K562 (cell line): ENCODE measurements at regions not wholly inside any gene's neighbourhood (a gene's known extent, or its start where the extent isn't known, plus 50 kb on each side); places are given as distances from the start of the nearest gene placed in this dataset.

Experiments
- ATAC-seq: fragments of 200-7000 bp; cut with Tn5 transposase; 3 replicates; pipeline ENCODE4 v1.9.1; 2020; ENCODE audit warnings: moderate library complexity
- BruUV-seq: library from RNA; stranded (reverse); fragments of 400-500 nt; replicated peaks from 2 replicates; lab custom pipeline; 2021; lab: Mats Ljungman, UMichigan
- CTCF ChIA-PET: fragments of 300-600 bp; formaldehyde crosslinking; extraction: SDS; loops from one replicate; lab custom pipeline; 2021; ENCODE audit warnings: low intra/inter-chr PET ratio; lab: Yijun Ruan, JAX
- POLR2A ChIA-PET: fragments of 300-600, 350-650 bp; sonication (Branson Sonifier 250); formaldehyde crosslinking; extraction: SDS; loops from one replicate; lab custom pipeline; 2021; ENCODE audit warnings: antibody characterized with exemption, inconsistent platforms; lab: Yijun Ruan, JAX
- DNase-seq, 4 experiments: peaks; one replicate each; pipeline versions ENCODE4 v3.0.0 to v3.0.0-alpha.2; 2011 to 2018; ENCODE audit warnings: low spot score in 3 of 4, mixed read lengths in 3 of 4; ENCODE audit errors: extremely low read depth in 1 of 4
- FAIRE-seq: peaks from 2 replicates; lab custom pipeline; 2011; peaks lifted over from hg19 to GRCh38; lab: Jason Lieb, UNC
- H2AFZ ChIP-seq: 2 replicates; pipeline ENCODE4 v1.6.0; 2011; ENCODE audit warnings: low read depth, low read length, control low read depth, inconsistent platforms
- H3K27ac ChIP-seq: fragments of 200-600 bp; 3 replicates; pipeline ENCODE4 v1.8.0; 2011; ENCODE audit warnings: low read depth, mild to moderate bottlenecking, control low read depth, inconsistent platforms, low read length, moderate library complexity, mixed read lengths; ENCODE audit errors: extremely low read depth
- H3K27me3 ChIP-seq, 2 experiments: fragments of 300-600 bp in 1 of 2; 2 replicates in 1 of 2; 3 replicates in 1 of 2; pipeline versions ENCODE4 v1.6.0 to v1.8.0; 2011; ENCODE audit warnings: inconsistent platforms in 2 of 2, low read length in 2 of 2, mild to moderate bottlenecking in 1 of 2, mixed read lengths in 1 of 2, moderate library complexity in 1 of 2; ENCODE audit not compliant: control insufficient read depth in 2 of 2, insufficient read depth in 2 of 2
- H3K36me3 ChIP-seq: fragments of 300-600 bp; 3 replicates; pipeline ENCODE4 v1.8.0; 2011; ENCODE audit warnings: mild to moderate bottlenecking, low read length, inconsistent platforms; ENCODE audit not compliant: control insufficient read depth, insufficient read depth
- H3K4me1 ChIP-seq, 2 experiments: fragments of 200-600 bp in 1 of 2; replicated peaks in 1 of 2; 2 replicates in 1 of 2; 3 replicates in 1 of 2; pipeline versions ENCODE4 v1.5.1 to v1.8.0; 2011; ENCODE audit warnings: inconsistent platforms in 2 of 2, low read length in 2 of 2, mild to moderate bottlenecking in 1 of 2, mixed read lengths in 1 of 2, moderate library complexity in 1 of 2; ENCODE audit not compliant: control insufficient read depth in 2 of 2, insufficient read depth in 2 of 2
- H3K4me2 ChIP-seq: 2 replicates; pipeline ENCODE4 v1.6.1; 2011; ENCODE audit warnings: low read length, control low read depth, inconsistent platforms, mixed read lengths; ENCODE audit not compliant: insufficient read depth
- H3K4me3 ChIP-seq: fragments of 200-600 bp; sonication (generic), shearing (Covaris generic); 2 replicates; pipeline ENCODE4 v1.5.1; 2016; ENCODE audit warnings: control low read depth, inconsistent platforms
- H3K79me2 ChIP-seq: fragments of 200-600 bp; 3 replicates; pipeline ENCODE4 v1.8.0; 2011; ENCODE audit warnings: low read length, inconsistent platforms; ENCODE audit not compliant: control insufficient read depth, insufficient read depth
- H3K9ac ChIP-seq, 2 experiments: 2 replicates each; pipeline versions ENCODE4 v1.6.0 to v1.6.1; 2011; ENCODE audit warnings: low read depth in 2 of 2, low read length in 2 of 2, control low read depth in 1 of 2, inconsistent platforms in 1 of 2, mild to moderate bottlenecking in 1 of 2, mixed read lengths in 1 of 2; ENCODE audit not compliant: insufficient read depth in 1 of 2
- H3K9me1 ChIP-seq: one replicate; pipeline ENCODE4 v1.6.0; 2011; ENCODE audit warnings: inconsistent platforms, mild to moderate bottlenecking, low read length, moderate library complexity; ENCODE audit not compliant: control insufficient read depth, insufficient read depth
- H3K9me3 ChIP-seq: replicated peaks from 2 replicates; pipeline ENCODE4 v1.5.1; 2011; ENCODE audit warnings: low read depth, low read length, inconsistent platforms; ENCODE audit not compliant: control insufficient read depth, insufficient read depth
- H4K20me1 ChIP-seq: replicated peaks from 2 replicates; pipeline ENCODE4 v1.6.1; 2011; ENCODE audit warnings: low read length, inconsistent platforms, mixed read lengths; ENCODE audit not compliant: control insufficient read depth, insufficient read depth
- ATF1 ChIP-seq, 2 experiments: fragments of 450-650 bp in 1 of 2; IDR thresholded peaks; 2 replicates each; pipeline ENCODE4 v1.6.1; 2016; ENCODE audit warnings: missing compliant biosample characterization in 1 of 2, missing genetic modification characterization in 1 of 2
- DACH1 ChIP-seq: fragments of 450-650 bp; IDR thresholded peaks from 2 replicates; pipeline ENCODE4 v1.6.1; 2018; ENCODE audit not compliant: partially characterized antibody
- KAT2B ChIP-seq: IDR thresholded peaks from one replicate; pipeline ENCODE4 v1.6.1; 2012; ENCODE audit warnings: low read depth, mild to moderate bottlenecking, control low read depth, inconsistent platforms, low read length, moderate library complexity
- KLF6 ChIP-seq: fragments of 250-450 bp; sonication (Bioruptor Pico); IDR thresholded peaks from 2 replicates; pipeline ENCODE4 v1.4.0; 2020; ENCODE audit warnings: mild to moderate bottlenecking, moderate library complexity, borderline replicate concordance
- NELFE ChIP-seq: IDR thresholded peaks from 2 replicates; pipeline ENCODE4 v1.6.1; 2011; ENCODE audit warnings: mild to moderate bottlenecking; ENCODE audit not compliant: insufficient read depth, insufficient read length
- POLR2AphosphoS2 ChIP-seq: IDR thresholded peaks from 2 replicates; pipeline ENCODE4 v1.6.1; 2012; ENCODE audit warnings: low read length, improper control_type of control experiment
- ZNF785 ChIP-seq: fragments of 250-450 bp; sonication (Bioruptor Pico); IDR thresholded peaks from 2 replicates; pipeline ENCODE4 v1.4.0; 2020; ENCODE audit warnings: mild to moderate bottlenecking
- WGBS: fragments of 100-300 bp; shearing (Covaris generic); methylation state at CpG from one replicate; pipeline ENCODE4 v1.1.6; 2016; ENCODE audit warnings: low coverage, mixed read lengths; ENCODE audit not compliant: insufficient coverage; ENCODE audit errors: missing lambda C conversion rate; 5-methylcytosine and 5-hydroxymethylcytosine counted together
- in situ Hi-C: fragments of 300-500 bp; cut with MboI; formaldehyde crosslinking; loops from 4 replicates; pipeline ENCODE4 v1.15.0; 2018; ENCODE audit warnings: inconsistent platforms, mixed read lengths
- intact Hi-C: fragments of 100-400 bp; cut with micrococcal nuclease; formaldehyde crosslinking; loops from 2 replicates; pipeline ENCODE4 v1.14.2; 2022
- TF ChIP-seq, protein P1 (sequence below): fragments of 450-650 bp; conservative IDR thresholded peaks from 2 replicates; pipeline ENCODE4 v1.6.1; 2016; ENCODE audit warnings: missing genetic modification characterization, low read depth, mild to moderate bottlenecking, missing compliant biosample characterization, moderate library complexity
- TF ChIP-seq, protein P2 (sequence below): fragments of 450-650 bp; formaldehyde crosslinking; IDR thresholded peaks from 2 replicates; pipeline ENCODE4 v1.4.0; 2020; ENCODE audit warnings: mild to moderate bottlenecking, moderate library complexity

DNA sequence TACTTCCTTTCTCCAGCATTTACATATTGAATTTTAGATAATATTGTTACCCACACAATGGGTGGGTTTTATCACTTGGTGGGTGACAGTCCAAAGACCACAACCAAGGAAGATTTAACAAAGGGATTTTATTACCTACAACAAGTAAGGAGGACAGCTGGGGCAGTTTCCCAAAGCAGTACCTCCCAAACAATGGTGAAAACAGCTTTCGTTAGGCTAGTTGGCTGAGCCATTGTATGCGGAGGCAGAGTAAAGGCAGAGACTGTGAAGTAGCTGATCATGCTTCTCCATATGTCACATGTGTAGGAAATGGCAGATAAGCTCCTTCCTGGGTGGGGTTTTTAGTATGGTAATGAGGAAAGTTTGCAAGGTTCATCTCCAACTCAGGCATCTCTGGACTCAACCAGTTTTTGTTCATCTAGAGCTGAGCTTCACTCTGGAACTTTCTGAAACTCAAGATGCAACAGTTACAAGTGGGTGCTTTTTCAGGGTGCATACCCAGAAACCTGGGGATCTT, 104.3 kb upstream of the PSMD7 start:
- FAIRE-seq: no peak
- no TSS peak for BruUV-seq

More for the DNA sequence above, 104.3 kb upstream of the PSMD7 start:
- in situ Hi-C loops: no loop called here
- H4K20me1 ChIP-seq: no peaks in the 10 kb centered on the region
- DNase-seq (no peak), ATAC-seq (no peak)
- no peak overlapping the region for H3K4me3 ChIP-seq
- H3K36me3 ChIP-seq: no peaks in the 10 kb centered on the region
- POLR2A ChIA-PET: interaction anchor here (0.5 to 0.6 kb wide), 2 partner anchors 10 to 1117 kb away, joined by 3 read pairs; no protein-coding TSS in a partner anchor
- 0% methylated on average over 2 of the region's 2 CpGs for WGBS
- H3K27me3 ChIP-seq: no peaks in the 10 kb centered on the region
- H3K4me2 ChIP-seq: no peak overlapping the region
- H2AFZ ChIP-seq: no peak overlapping the region
- CTCF ChIA-PET: no interaction called here
- H3K27ac ChIP-seq: no peak overlapping the region
- H3K4me1 ChIP-seq: no peaks in the 10 kb centered on the region
- intact Hi-C loops: no loop called here
- no peaks in the 10 kb centered on the region for H3K79me2 ChIP-seq
- no peaks in the 10 kb centered on the region for H3K9me3 ChIP-seq
- no peak overlapping the region for H3K9ac ChIP-seq
- TF ChIP-seq KAT2B (no peak), DACH1 (no peak), ATF1 (CRISPR knock-in tag; IDR thresholded peaks at IDR 0.05) (no peak), ATF1 (tag; IDR thresholded peaks at IDR 0.05) (no peak), ZNF785 (CRISPR knock-in tag) (no peak), KLF6 (CRISPR knock-in tag) (no peak), POLR2AphosphoS2 (no peak), NELFE (no peak)
- TF ChIP-seq, protein P1, sequence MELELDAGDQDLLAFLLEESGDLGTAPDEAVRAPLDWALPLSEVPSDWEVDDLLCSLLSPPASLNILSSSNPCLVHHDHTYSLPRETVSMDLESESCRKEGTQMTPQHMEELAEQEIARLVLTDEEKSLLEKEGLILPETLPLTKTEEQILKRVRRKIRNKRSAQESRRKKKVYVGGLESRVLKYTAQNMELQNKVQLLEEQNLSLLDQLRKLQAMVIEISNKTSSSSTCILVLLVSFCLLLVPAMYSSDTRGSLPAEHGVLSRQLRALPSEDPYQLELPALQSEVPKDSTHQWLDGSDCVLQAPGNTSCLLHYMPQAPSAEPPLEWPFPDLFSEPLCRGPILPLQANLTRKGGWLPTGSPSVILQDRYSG: no peak
- TF ChIP-seq, protein P2, sequence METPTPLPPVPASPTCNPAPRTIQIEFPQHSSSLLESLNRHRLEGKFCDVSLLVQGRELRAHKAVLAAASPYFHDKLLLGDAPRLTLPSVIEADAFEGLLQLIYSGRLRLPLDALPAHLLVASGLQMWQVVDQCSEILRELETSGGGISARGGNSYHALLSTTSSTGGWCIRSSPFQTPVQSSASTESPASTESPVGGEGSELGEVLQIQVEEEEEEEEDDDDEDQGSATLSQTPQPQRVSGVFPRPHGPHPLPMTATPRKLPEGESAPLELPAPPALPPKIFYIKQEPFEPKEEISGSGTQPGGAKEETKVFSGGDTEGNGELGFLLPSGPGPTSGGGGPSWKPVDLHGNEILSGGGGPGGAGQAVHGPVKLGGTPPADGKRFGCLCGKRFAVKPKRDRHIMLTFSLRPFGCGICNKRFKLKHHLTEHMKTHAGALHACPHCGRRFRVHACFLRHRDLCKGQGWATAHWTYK (CRISPR knock-in tag): no peak
- H3K9me1 ChIP-seq: no peaks in the 10 kb centered on the region
